ENCODE measurements at regions not wholly inside any gene's neighbourhood (a gene's known extent, or its start where the extent isn't known, plus 50 kb on each side); places are given as distances from the start of the nearest gene placed in this dataset.

GRCh38 chr12:68498736-68499135 lies 112.0 kb upstream of the RAP1B start:
- TF ChIP-seq CTCF (IDR thresholded peaks at IDR 0.05; ENCODE audit: low read depth, low read length): no peak
- no peak for DNase-seq (ENCODE audit: extremely low read depth, low read depth)

GRCh38 chr12:68499616-68500015 lies 111.1 kb upstream of the RAP1B start:
- no peak for DNase-seq (ENCODE audit: extremely low read depth, low read depth)

GRCh38 chr12:68501226-68501625 lies 109.5 kb upstream of the RAP1B start:
- no peak for DNase-seq (ENCODE audit: extremely low read depth, low read depth)
- no peak for TF ChIP-seq CTCF (IDR thresholded peaks at IDR 0.05; ENCODE audit: low read depth, low read length)

More at GRCh38 chr12:68499616-68500015, 111.1 kb upstream of the RAP1B start:
- no peak for TF ChIP-seq CTCF (IDR thresholded peaks at IDR 0.05; ENCODE audit: low read depth, low read length)

GRCh38 chr12:68505970-68506369 lies 104.7 kb upstream of the RAP1B start:
- DNase-seq (ENCODE audit: extremely low read depth, low read depth): no peak
- TF ChIP-seq CTCF (IDR thresholded peaks at IDR 0.05; ENCODE audit: low read depth, low read length): no peak

- TF ChIP-seq CTCF (IDR thresholded peaks at IDR 0.05; ENCODE audit: low read depth, low read length): no peak
- no peak for DNase-seq (ENCODE audit: extremely low read depth, low read depth)
Measured at GRCh38 chr12:68506619-68507018, 104.1 kb upstream of the RAP1B start.

GRCh38 chr12:68507657-68508056 lies 103.0 kb upstream of the RAP1B start:
- no peak for TF ChIP-seq CTCF (IDR thresholded peaks at IDR 0.05; ENCODE audit: low read depth, low read length)
- no peak for DNase-seq (ENCODE audit: extremely low read depth, low read depth)

GRCh38 chr12:68508576-68508975 lies 102.1 kb upstream of the RAP1B start:
- DNase-seq (ENCODE audit: extremely low read depth, low read depth): no peak
- TF ChIP-seq CTCF (IDR thresholded peaks at IDR 0.05; ENCODE audit: low read depth, low read length): no peak
